ENCODE measurements at regions not wholly inside any gene's neighbourhood (a gene's known extent, or its start where the extent isn't known, plus 50 kb on each side); places are given as distances from the start of the nearest gene placed in this dataset.
"Not testable (repeated sequence)": the region's sequence is repeated elsewhere in the genome, so short reads cannot be mapped to it uniquely, and the experiment has no call there.

GRCh38 chr11:33534575-33534974, 166.1 kb downstream of the C11orf91 start:
- intact Hi-C loops (cut with DNase I): no loop called here
- no peak for DNase-seq

DNA sequence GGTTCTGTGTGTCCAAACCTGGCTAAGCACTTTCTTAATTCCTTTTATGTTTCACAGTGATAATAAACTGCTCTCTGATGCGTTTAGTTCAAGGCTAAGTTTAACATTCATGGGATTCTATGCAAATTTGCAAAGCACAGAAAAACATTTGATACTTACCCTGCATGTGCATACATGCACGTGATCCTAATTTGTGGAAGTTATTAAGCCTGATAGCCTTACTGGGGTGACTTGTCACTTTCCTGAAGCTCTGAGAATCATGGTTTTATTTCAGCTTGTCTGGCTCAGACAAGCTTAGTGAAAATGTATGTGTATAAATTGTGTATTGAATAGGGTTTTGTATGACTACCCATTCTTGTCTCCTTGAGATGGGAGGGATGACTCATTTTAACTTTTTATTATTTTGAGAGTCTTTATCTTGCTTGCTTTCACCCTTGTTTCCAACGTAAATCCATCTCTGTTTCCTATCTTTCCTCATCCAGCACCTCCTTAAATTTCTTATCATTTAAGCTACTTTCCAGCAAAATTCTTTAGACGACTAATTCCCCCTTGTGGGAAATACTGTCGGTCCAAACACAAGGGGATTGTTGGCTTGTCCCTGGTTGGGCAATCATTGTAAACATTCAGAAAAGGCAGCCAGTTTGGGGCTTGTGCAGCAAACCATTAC, 167.1 kb downstream of the C11orf91 start:
- intact Hi-C loops (cut with DNase I): no loop called here
- DNase-seq: no peak

DNA sequence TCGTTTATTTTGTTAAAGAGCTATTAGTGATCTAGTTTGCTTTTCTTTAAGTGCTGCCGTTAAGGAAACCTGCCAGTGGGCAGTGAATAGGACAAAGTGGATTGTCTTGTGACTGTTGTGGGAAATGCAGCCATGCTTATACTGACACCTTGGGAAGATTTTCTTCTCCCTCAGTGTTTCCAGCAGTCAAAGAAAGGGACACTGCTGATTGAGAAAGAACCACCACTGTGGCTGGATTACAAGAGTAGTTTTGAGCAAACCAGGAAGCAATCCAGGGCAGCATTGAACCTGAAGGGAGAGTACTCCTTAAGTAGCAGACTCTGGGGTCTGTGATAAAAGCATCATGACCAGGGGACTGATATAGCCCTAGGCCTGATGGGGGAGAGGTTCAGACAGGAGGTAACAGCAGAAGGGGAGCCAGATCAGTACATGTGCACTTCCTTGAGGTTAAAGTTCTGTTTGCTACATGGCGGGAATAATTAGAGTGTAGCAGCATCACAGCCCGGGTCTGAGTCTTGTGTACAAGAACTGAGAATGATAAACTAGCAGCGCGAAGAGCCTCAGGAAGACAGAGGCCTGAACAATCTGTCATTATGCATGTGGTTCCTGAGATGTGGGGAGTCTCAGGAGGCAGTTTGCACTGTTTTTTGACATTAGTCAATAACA, 167.8 kb downstream of the C11orf91 start:
- no peak for DNase-seq
- intact Hi-C loops (cut with DNase I): no loop called here

- no peak for DNase-seq
- intact Hi-C loops (cut with DNase I): no loop called here
Observed at GRCh38 chr11:33532257-33532656, 168.4 kb downstream of the C11orf91 start.

DNA sequence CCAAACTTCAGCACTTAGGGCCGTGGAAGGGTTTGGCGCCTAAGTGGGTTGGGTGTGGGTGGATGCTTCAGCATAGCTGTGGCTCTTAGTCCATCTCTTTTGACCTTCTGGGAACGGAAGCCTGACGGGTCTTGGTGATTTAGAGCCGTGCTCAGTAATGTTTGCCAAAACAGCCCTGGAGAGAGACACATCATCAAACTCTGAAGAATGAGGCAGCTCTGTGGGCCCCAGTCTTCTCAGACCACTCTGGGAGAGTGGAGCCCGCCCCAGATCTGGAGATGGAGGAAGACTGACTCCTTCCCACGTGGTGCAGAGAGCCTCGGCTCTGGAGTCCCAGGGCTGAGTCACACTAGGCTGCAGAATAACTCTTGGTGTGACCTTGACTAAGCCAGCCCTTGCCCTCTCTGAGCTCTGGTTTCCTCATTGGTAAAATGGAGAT, 168.9 kb downstream of the C11orf91 start:
- no peak for DNase-seq
- intact Hi-C loops (cut with DNase I): no loop called here

GRCh38 chr11:33530815-33531214, 169.8 kb downstream of the C11orf91 start:
- no peak for DNase-seq
- intact Hi-C loops (cut with DNase I): no loop called here

DNA sequence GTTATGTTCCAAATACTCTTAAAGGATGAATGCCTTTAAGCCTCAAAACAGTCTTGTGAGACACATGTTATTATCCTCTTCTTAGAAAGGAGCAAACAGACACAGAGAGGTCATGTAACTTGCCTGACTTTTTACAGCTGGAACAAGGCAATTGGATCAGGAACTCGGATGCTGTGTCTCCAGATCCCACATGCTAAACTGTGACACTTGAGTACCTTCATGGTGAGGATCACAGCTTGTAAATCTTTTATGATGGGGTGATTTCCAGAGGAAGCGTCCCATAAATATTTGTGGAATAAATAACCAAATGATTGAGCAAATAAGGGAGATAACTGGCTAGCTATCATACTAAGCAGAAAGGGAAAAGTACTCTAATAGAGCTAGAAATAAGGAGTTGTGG, 171.2 kb downstream of the C11orf91 start:
- DNase-seq: no peak
- intact Hi-C loops (cut with DNase I): no loop called here

DNA sequence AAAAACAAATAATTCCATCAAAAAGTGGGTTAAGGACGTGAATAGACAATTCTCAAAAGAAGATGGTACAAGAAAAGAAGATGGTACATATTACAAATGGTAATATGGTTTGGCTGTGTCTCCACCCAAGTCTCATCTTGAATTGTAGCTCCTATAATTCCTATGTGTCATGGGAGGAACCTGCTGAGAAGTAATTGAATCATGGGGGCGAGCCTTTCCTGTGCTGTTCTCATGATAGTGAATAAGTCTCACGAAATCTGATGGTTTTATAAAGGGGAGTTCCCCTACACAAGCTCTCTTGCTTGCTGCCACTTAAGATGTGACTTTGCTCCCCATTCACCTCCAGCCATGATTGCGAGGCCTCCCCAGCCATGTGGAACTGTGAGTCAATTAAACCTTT, 172.9 kb downstream of the C11orf91 start:
- DNase-seq; intact Hi-C loops (cut with DNase I): not testable (repeated sequence)

- intact Hi-C loops (cut with DNase I): no loop called here
- peak in 3 of 42 donors; percentile 25 to 43 (median 27) for DNase-seq
Observed at GRCh38 chr11:33525789-33526188, 174.8 kb downstream of the C11orf91 start.

DNA sequence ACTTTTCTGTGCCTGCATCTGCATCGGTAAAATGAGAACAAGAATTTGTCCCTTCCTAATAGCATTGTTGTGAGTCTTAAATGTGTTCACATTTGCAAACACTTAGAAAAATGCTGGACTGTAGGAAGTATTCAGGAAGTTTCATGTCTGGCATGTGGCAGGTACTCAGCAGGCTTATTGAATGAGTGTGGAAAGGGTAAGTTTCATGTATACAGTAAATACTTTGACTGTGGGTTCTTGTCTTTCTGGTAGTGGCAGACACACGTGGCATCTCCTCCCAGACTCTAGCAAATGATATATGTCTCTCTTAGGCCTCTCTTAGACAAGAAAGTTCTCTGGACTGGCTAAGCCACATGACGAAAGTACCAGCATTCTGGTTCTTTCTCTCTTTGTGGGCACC, 179.2 kb downstream of the C11orf91 start:
- no peak for DNase-seq
- intact Hi-C loops (cut with DNase I): no loop called here

DNA sequence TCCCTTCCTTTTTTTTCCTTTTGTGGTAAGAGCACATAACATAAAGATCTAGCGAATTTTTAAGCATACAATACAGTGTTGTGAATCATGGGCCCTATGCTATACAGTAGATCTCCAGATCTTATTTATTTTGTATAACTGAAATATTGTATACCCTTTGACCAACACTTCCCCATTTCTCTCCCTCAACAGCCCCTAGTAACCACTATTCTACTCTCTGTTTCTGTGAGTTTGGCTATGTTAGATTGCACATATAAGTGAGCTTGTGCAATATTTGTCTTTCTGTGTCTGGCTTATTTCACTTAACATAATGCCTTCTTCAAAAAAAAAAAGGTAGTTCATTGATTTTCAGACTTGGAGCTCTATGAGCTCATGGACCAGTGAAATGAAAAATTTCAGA, 180.5 kb downstream of the C11orf91 start:
- no peak for DNase-seq
- intact Hi-C loops (cut with DNase I): no loop called here

GRCh38 chr11:33515347-33515746, 185.3 kb downstream of the C11orf91 start:
- intact Hi-C loops (cut with DNase I): no loop called here
- DNase-seq: peak in 34 of 42 donors; percentile 9 to 79 (median 33)

GRCh38 chr11:33514079-33514925, 186.3 kb downstream of the C11orf91 start:
- intact Hi-C loops (cut with DNase I): no loop called here

GRCh38 chr11:33509632-33510031, 191.0 kb downstream of the C11orf91 start:
- no peak for DNase-seq
- intact Hi-C loops (cut with DNase I): no loop called here

More at GRCh38 chr11:33514079-33514925, 186.3 kb downstream of the C11orf91 start:
- DNase-seq: no peak

DNA sequence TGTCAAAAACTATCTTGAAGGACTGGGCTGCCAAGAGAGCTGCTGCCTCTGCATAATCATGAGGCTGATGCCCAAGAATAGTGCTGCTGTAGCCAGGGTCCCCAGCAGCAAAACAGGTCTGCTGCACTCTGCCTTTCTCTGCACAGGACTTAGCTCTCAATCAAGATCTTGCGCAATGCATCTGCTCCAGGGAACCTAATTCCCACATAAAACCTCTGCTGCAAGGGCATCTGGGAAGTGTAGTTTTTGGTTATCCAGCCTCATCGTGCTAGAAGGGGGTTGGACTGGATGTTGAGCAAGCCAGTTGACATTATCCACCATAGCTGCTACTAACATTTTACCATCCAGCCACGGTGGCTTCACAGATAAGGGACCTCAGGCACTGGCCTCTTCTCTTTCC, 192.7 kb downstream of the C11orf91 start:
- intact Hi-C loops (cut with DNase I): no loop called here
- peak in 19 of 42 donors; percentile 8 to 66 (median 30) for DNase-seq

DNA sequence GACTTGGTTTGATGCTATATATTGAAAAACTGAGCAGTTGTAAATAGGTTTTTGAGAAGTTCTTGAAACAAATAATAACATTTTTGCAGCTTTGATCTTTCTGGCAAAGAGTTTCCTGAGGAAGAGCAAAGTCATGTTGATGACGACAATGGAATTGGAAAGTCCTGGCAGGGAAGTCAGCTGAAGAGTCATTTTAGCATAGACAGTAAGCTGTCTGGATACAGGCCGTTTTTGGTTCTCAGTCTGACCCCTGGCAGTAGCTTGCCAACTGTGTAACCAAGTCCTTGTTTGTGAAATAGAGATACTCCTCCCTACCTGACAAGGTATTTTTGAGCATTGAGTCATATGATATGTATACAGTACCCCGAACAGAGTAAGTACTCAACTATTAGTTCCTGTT, 193.3 kb downstream of the C11orf91 start:
- DNase-seq: no peak
- intact Hi-C loops (cut with DNase I): no loop called here

GRCh38 chr11:33505093-33505492, 195.5 kb downstream of the C11orf91 start:
- intact Hi-C loops (cut with DNase I): no loop called here
- DNase-seq: no peak

DNA sequence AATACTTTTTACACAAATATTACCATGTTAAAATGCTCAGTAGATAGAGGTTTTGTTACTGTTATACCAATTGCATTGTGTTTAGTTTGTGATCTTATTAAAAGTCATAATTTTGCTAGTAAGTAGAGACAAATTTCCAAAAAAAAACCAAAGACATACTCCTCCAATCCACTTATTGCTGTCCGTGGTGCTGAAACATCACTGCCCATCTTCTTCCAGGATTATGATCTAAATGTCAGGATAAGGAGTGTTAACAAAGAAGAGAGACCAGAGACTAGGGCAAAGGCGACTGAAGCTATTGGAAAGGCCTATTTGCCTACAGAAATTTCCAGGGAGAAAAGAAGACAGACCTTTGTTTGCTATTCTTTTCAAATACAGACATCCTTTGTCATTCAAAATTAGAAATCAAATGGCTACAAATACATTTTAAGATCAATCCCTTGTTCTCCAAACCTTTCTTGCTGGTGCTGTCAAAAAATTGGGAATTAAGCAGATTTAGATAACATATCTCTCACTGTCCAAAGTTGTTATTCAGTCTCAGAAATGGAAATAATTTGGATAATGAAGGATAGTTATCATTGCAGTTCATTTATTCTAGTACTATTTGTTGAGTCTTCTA, 199.7 kb downstream of the C11orf91 start:
- no peak for DNase-seq
- intact Hi-C loops (cut with DNase I): no loop called here

GRCh38 chr11:33500332-33500731, 200.3 kb downstream of the C11orf91 start:
- intact Hi-C loops (cut with DNase I): no loop called here
- DNase-seq: no peak

DNA sequence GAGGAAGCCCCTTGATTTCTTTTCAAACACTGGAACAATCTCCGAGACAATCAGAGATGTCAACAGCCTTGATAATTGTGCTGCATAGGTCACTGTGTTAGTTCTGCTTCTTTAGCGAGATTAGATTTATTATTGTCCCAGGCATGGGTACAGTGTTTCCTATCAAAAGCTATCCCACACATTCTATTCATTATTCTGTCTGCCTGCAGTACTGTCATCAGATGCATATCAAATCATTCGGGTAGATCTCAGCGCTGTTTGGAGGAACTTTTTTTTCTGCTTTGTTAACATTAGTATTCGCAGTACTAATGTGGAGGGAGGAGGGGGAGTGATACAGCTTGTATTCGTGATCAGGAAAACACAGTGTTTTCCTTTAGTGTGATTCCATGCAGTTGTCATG, 208.0 kb downstream of the C11orf91 start:
- DNase-seq: no peak
- intact Hi-C loops (cut with DNase I): no loop called here
